Neural cell (in vitro differentiated cells): ENCODE measurements at regions not wholly inside any gene's neighbourhood (a gene's known extent, or its start where the extent isn't known, plus 50 kb on each side); places are given as distances from the start of the nearest gene placed in this dataset.

Experiments
- EP300 ChIP-seq: fragments of 450-650 bp; conservative IDR thresholded peaks from 2 replicates; pipeline ENCODE4 v1.6.1; 2014; ENCODE audit warnings: antibody characterized with exemption, mild to moderate bottlenecking, moderate library complexity; ENCODE audit not compliant: poor library complexity, severe bottlenecking
- EZH2 ChIP-seq: fragments of 200-600, 300-800 bp; shearing (Covaris generic), sonication (generic); IDR thresholded peaks from 2 replicates; pipeline ENCODE4 v1.6.1; 2014; ENCODE audit warnings: antibody characterized with exemption, low read length, borderline replicate concordance, mild to moderate bottlenecking; ENCODE audit not compliant: insufficient read depth, poor library complexity, severe bottlenecking
- POLR2AphosphoS5 ChIP-seq: IDR thresholded peaks from 2 replicates; pipeline ENCODE4 v1.6.1; 2012
- TF ChIP-seq, protein P1 (sequence below): IDR thresholded peaks from 2 replicates; pipeline ENCODE4 v1.6.1; 2012; ENCODE audit warnings: borderline replicate concordance
- TF ChIP-seq, protein P2 (sequence below): fragments of 450-650 bp; IDR thresholded peaks from 2 replicates; pipeline ENCODE4 v1.5.1; 2014; ENCODE audit warnings: antibody characterized with exemption, mild to moderate bottlenecking, moderate library complexity; ENCODE audit not compliant: poor library complexity, severe bottlenecking

DNA sequence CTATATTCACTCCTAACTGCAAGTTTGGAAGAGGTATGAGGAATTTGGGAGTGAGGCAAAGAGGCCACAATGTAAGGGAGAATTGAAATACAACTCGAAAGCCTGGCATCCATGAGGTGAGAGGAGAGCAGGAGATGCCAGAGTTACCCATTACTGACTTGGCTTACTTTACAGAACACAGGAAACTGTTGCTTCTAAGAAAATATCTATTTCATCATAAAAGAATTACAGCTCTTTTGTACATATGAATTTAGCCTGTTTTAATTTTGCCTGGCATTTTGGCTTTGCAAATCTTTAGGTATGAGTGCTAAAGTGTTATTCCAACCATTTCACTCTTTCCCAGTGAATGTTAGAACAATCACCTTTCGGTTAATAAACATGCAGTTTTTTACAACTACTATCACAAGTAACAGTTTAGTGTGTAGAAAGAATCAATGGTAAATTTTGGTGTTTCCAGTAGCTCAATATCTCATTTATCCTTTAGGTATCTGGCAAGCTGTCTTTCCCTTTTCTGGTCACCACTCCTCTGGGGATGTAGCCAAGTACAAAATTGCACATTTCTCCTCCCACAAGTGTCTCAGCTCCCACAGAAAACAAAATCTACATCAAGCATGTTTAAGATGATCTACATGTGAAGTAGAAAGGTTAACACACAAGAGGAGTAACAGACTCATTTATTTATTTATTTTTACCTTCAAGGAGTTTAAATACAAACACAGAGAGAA, 196.6 kb upstream of the DCN start:
- TF ChIP-seq POLR2AphosphoS5: no peak
- TF ChIP-seq, protein P1, sequence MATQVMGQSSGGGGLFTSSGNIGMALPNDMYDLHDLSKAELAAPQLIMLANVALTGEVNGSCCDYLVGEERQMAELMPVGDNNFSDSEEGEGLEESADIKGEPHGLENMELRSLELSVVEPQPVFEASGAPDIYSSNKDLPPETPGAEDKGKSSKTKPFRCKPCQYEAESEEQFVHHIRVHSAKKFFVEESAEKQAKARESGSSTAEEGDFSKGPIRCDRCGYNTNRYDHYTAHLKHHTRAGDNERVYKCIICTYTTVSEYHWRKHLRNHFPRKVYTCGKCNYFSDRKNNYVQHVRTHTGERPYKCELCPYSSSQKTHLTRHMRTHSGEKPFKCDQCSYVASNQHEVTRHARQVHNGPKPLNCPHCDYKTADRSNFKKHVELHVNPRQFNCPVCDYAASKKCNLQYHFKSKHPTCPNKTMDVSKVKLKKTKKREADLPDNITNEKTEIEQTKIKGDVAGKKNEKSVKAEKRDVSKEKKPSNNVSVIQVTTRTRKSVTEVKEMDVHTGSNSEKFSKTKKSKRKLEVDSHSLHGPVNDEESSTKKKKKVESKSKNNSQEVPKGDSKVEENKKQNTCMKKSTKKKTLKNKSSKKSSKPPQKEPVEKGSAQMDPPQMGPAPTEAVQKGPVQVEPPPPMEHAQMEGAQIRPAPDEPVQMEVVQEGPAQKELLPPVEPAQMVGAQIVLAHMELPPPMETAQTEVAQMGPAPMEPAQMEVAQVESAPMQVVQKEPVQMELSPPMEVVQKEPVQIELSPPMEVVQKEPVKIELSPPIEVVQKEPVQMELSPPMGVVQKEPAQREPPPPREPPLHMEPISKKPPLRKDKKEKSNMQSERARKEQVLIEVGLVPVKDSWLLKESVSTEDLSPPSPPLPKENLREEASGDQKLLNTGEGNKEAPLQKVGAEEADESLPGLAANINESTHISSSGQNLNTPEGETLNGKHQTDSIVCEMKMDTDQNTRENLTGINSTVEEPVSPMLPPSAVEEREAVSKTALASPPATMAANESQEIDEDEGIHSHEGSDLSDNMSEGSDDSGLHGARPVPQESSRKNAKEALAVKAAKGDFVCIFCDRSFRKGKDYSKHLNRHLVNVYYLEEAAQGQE: no peak
- TF ChIP-seq, protein P2, sequence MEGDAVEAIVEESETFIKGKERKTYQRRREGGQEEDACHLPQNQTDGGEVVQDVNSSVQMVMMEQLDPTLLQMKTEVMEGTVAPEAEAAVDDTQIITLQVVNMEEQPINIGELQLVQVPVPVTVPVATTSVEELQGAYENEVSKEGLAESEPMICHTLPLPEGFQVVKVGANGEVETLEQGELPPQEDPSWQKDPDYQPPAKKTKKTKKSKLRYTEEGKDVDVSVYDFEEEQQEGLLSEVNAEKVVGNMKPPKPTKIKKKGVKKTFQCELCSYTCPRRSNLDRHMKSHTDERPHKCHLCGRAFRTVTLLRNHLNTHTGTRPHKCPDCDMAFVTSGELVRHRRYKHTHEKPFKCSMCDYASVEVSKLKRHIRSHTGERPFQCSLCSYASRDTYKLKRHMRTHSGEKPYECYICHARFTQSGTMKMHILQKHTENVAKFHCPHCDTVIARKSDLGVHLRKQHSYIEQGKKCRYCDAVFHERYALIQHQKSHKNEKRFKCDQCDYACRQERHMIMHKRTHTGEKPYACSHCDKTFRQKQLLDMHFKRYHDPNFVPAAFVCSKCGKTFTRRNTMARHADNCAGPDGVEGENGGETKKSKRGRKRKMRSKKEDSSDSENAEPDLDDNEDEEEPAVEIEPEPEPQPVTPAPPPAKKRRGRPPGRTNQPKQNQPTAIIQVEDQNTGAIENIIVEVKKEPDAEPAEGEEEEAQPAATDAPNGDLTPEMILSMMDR: no peak
- TF ChIP-seq EZH2: no peak
- TF ChIP-seq EP300: no peak
